ENCODE measurements at regions not wholly inside any gene's neighbourhood (a gene's known extent, or its start where the extent isn't known, plus 50 kb on each side); places are given as distances from the start of the nearest gene placed in this dataset.

GRCh38 chr2:82344670-82345069 lies 2040.1 kb upstream of the LRRTM1 start:
- no peak for TF ChIP-seq CTCF (IDR thresholded peaks at IDR 0.05)
- no peak for TF ChIP-seq POLR2A (IDR thresholded peaks at IDR 0.05)
- TF ChIP-seq POLR2AphosphoS5 (IDR thresholded peaks at IDR 0.05), result no peak
